NOMO-1 treated with DMSO at 0.1 percent for 48 hours (cell line): ENCODE measurements at regions not wholly inside any gene's neighbourhood (a gene's known extent, or its start where the extent isn't known, plus 50 kb on each side); places are given as distances from the start of the nearest gene placed in this dataset.
A peak's percentile ranks its signal among the peaks of the same experiment; 100 is the strongest.
"Not testable (repeated sequence)": the region's sequence is repeated elsewhere in the genome, so short reads cannot be mapped to it uniquely, and the experiment has no call there.

Experiments
- DNase-seq: peaks from one replicate; lab custom pipeline; 2025; ENCODE audit not compliant: unreplicated experiment; lab: John Stamatoyannopoulos, UW

DNA sequence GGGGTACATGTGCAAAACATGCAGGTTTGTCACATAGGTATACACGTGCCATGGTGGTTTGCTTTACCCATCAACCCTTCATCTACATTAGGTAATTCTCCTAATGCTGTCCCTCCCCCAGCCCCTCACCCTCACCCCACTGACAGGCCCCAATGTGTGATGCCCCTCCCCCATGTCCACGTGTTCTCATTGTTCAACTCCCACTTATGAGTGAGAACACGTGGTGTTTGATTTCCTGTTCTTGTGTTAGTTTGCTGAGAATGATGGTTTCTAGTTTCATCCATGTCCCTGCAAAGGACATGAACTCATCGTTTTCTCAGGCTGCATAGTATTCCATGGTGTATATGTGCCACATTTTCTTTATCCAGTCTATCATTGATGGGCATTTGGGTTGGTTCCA lies 232.9 kb upstream of the RASGRP1 start:
- not testable (repeated sequence) for DNase-seq

GRCh38 chr15:38799202-38799601 lies 234.6 kb upstream of the RASGRP1 start:
- DNase-seq = peak; percentile 7

DNA sequence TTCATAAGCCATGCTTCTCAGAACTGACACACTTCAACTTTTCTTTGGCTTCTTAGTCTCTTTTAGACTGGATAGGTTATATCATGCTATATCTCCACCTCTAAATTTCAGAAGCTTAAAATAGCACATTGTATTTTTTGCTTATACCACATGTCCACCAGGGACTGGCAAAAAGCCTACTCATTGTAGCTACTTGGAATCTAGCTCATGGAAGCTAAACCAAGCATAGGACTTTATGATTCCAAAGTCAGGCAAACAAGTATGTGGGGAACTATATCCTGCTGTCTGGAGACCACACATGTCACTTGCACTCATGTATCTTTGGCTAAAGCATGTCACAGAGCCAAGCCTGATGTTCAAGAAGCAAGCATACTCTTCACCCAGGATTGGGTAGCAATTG lies 245.0 kb upstream of the RASGRP1 start:
- DNase-seq = no peak

- DNase-seq = no peak
Measured at GRCh38 chr15:38810686-38811085, 246.1 kb upstream of the RASGRP1 start.

DNA sequence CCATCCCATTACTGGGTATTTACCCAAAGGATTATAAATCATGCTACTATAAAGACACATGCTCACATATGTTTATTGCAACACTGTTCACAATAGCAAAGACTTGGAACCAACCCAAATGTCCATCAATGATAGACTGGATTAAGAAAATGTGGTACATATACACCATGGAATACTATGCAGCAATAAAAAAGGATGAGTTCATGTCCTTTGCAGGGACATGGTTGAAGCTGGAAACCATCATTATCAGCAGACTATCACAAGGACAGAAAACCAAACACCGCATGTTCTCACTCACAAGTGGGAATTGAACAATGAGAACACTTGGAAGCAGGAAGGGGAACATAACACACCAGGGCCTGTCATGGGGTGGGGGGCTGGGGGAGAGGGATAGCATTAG lies 249.6 kb upstream of the RASGRP1 start:
- not testable (repeated sequence) for DNase-seq

DNA sequence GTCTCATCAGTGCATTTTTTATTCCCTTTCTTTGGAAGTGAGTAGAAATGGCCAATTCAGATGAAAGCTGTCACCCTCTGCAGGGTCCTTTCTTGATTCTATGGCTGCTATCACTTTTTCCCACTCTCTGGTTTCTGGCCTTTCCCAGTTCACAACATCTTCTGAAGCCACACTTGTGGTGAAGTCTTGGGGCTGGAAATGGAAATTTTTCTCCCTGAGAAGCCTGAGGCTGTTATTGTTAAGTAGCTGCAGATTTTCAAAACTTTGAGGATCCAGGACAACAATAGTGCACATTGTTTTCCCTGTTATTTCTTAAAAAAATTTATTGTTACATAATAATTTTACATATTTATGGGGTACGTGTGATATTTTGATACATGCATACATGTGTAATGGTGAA lies 250.3 kb upstream of the RASGRP1 start:
- DNase-seq = no peak

- DNase-seq = peak; percentile 15
Measured at GRCh38 chr15:38817427-38818156, 253.0 kb upstream of the RASGRP1 start.

DNA sequence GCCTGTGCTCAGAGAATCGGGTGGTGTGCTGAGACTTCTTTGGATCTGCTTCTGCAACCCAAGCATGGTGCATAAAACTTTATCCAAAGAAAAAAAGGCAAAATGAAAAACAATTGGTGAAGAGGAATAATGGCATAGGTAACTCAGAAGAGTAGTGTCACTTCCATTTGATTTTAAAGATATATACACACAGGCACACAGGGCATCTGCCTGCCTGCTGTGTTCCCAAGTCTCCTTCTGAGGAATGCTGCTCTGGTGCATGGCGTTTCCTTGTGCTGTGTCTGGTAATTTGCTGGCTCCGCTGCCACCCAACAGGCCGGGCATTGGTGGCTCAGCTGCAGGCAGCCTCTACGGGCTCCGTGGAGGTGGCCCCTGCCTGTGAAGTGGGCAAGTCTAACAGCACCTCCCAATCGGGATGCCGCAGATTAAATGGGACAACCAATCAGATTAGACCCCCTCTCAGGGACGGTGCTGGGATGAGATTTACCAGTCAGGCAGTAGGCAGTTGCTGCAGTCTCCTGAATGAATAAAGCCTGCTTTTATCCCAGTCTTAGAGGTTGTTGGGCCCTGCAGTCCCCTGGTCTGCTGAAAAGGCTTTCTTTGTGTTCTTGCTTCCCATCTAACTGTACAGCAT lies 253.7 kb upstream of the RASGRP1 start:
- DNase-seq = no peak

GRCh38 chr15:38819387-38819950 lies 254.9 kb upstream of the RASGRP1 start:
- DNase-seq = no peak

DNA sequence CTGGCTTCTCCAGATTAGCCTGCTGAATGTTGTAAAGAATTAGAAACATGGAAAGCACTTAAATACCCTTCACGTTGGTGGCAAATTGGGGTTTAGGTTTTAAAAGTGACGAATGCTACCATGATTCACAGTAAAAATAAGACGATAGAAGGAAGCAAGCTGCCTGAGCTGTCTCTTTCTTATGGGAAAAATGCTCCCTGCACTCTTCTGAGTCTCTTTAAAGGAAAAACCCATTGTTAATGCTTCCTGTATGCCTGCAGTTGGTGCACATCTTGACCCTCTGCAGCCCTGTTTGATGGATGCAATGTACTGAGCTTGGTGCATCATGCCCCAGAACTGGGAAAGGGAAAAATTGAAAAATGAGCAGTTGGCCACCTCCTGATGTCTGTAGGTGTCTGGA lies 258.6 kb upstream of the RASGRP1 start:
- DNase-seq = no peak

DNA sequence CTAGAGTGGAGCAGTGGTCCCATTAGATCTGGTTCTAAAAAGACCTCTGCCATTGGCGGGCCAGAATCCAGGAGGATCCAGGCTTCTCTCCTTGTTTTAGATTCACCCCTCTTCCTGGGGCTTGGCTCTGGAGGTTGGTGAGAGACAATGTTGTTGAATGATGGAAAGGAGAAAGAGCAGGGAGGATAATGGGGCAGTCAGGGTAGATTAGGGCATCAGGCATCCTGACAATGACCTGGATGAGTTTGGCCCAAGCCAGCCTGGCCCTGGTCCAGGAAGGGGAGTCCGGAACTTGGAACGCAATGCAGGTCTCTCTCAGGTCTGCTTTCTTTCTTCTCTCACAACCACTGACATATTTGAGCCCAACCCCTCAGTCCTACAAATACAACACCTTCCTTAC lies 260.1 kb upstream of the RASGRP1 start:
- no peak for DNase-seq

- DNase-seq = no peak
Measured at GRCh38 chr15:38826880-38827279, 262.3 kb upstream of the RASGRP1 start.

DNA sequence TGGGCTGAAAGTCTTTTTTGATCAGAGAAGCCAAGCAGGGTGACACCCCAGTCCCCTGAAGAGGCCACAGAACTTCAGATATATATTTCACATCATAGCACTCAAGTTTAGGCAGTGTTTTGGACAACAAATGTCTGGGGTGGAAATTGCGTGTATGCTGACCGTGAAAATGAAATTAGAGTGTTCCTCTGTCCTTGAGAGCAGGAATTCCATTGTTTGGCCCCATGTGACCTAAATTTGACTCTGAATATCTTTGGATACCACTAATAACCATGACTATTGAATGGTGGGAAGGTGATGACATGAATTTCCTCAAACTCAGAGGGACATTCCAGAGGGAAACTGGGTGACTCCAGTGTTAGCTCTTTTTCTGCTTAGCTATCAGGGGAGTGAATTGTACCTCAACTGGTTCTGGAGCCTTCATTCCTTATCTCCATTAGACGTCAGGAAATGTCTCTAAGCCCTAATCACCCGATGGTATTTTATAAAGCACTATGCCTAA lies 263.5 kb upstream of the RASGRP1 start:
- DNase-seq = no peak

DNA sequence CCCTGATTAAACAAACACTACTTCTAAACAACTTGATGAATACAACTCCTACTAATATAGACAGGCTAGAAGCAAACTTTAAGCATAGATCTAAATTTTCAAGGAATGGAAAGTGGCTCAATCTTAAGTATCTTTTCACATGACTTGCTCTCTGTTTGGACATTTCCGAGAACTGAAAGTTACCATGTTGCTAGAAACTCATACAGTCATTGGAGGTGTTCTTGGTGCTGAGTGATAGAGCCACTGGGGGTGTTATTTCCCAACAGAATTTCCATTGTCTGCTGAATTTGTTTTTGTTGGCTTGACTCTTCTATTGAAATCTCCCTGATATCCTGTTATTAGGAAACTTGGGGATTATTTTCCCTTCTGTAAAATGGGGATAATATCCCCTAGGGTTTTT lies 264.5 kb upstream of the RASGRP1 start:
- DNase-seq = no peak

DNA sequence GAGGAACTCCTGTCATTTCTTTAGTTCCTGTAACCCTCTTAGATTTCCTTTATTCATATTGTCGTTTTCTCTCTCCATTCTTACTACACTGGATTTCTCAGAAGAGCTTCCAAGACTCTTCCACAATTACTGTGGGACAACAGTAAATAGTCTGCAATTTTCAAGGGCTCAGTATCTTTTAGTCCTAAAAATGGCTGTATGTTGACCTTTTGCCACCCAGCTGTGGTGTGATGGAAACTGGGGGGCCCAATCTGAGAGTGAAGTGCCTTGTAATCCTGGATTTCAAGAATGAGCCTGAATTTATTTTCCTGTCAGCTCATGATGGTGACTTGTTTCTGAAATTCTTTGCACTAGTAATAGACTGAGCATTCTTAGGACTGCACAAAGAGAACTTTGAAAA lies 277.6 kb upstream of the RASGRP1 start:
- DNase-seq = no peak

DNA sequence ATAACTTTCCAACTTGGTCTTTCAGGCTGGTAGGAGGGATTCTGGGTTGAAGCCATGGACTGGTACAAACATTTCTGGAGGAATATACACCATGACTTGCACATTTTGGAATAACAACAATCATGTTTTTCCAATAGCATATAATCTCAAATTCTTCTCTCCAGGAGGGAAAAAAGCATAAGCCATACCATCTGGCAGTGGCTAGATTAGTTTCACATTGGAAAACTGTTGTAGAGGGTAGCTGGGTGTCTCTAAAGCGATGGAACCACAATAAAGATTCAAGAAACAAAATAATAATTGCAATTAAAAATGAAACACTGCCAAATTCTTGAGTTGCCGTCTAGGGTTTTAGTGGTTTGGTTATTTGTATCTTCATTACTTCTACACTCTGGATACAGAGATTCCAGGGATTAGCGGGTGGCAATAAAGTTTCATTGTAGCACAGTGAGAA lies 278.5 kb upstream of the RASGRP1 start:
- no peak for DNase-seq

GRCh38 chr15:38843736-38844590 lies 279.3 kb upstream of the RASGRP1 start:
- DNase-seq = peak; percentile 60

DNA sequence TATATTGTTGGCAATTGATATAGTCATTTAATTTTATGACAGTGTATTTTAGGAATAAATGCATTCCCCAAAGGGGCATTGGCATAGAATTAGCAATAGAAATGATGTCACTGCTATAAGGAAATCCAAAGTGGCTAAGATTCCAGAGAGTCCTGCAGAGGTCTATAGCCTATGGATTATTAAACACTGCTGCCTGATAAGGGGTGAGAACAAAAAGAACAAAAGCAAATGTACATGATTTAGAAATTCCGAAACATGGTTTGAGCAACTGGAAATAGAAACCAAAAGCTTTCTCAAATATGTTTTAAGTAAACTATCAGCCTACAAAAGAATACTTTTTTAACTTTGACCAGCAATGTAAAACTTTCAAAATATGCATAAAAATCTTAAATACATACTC lies 280.1 kb upstream of the RASGRP1 start:
- no peak for DNase-seq

- no peak for DNase-seq
Measured at GRCh38 chr15:38846346-38846745, 281.7 kb upstream of the RASGRP1 start.

DNA sequence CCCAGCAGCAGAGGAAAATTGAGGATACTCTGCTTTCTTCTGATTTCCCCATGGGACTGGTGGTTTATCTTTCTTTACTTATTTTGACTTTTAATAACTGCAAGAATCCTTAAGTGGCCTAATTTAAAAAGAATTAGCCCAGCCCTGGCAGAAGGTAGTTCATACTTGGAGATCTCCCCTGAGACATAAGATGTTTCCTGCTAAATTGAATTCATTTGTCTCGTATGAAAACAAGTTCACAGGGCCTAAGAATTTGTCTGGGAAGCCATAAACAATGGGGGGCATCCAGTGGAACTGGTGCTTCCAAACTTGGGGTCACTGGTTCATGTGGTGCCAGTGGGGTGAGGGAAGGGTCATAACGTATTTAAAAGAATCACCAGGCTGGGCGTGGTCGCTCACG lies 283.1 kb upstream of the RASGRP1 start:
- DNase-seq = no peak

GRCh38 chr15:38849046-38849445 lies 284.4 kb upstream of the RASGRP1 start:
- no peak for DNase-seq
